ENCODE measurements at regions not wholly inside any gene's neighbourhood (a gene's known extent, or its start where the extent isn't known, plus 50 kb on each side); places are given as distances from the start of the nearest gene placed in this dataset.

- Mint-ChIP-seq H3K27me3 (ENCODE audit: low read depth) (no peaks in the 10 kb centered on the region), H3K27ac (peak overlapping the region; percentile 88 to 90 (median 90)), H3K4me3 (no peak overlapping the region), H3K36me3 (ENCODE audit: low read depth) (peaks cover 8% of the 10 kb centered on the region), H3K9me3 (peaks cover 5% of the 10 kb centered on the region), H3K4me1 (peaks cover 7% of the 10 kb centered on the region)
- TF ChIP-seq CTCF (IDR thresholded peaks at IDR 0.05; ENCODE audit: unreplicated experiment in 3 of 3) = no peak
Observed at GRCh38 chrX:55142206-55142918, 53.5 kb downstream of the PAGE2 start.

- H3K27ac Mint-ChIP-seq = peak overlapping the region; percentile 88 to 90 (median 90)
Observed at GRCh38 chrX:55142919-55143310, 54.1 kb downstream of the PAGE2 start.

GRCh38 chrX:55143621-55144020, 54.8 kb downstream of the PAGE2 start:
- H3K4me3 Mint-ChIP-seq = no peak overlapping the region
- H3K27me3 Mint-ChIP-seq (ENCODE audit: low read depth) = no peaks in the 10 kb centered on the region
- peaks cover 7% of the 10 kb centered on the region for H3K4me1 Mint-ChIP-seq
- H3K9me3 Mint-ChIP-seq = peaks cover 4% of the 10 kb centered on the region
- H3K27ac Mint-ChIP-seq = peak overlapping the region; percentile 88 to 90 (median 90)
- TF ChIP-seq CTCF (IDR thresholded peaks at IDR 0.05; ENCODE audit: unreplicated experiment in 3 of 3) = no peak
- peaks cover 8% of the 10 kb centered on the region for H3K36me3 Mint-ChIP-seq (ENCODE audit: low read depth)

More at GRCh38 chrX:55142919-55143310, 54.1 kb downstream of the PAGE2 start:
- H3K4me1 Mint-ChIP-seq = peaks cover 7% of the 10 kb centered on the region
- peaks cover 8% of the 10 kb centered on the region for H3K36me3 Mint-ChIP-seq (ENCODE audit: low read depth)
- no peak for TF ChIP-seq CTCF (IDR thresholded peaks at IDR 0.05; ENCODE audit: unreplicated experiment in 3 of 3)
- no peaks in the 10 kb centered on the region for H3K27me3 Mint-ChIP-seq (ENCODE audit: low read depth)
- H3K4me3 Mint-ChIP-seq = peak overlapping the region in 2 of 3 experiments; percentile 39 to 42
- peaks cover 5% of the 10 kb centered on the region for H3K9me3 Mint-ChIP-seq

- H3K27me3 Mint-ChIP-seq (ENCODE audit: low read depth) = no peaks in the 10 kb centered on the region
- no peak overlapping the region for H3K4me3 Mint-ChIP-seq
- TF ChIP-seq CTCF (IDR thresholded peaks at IDR 0.05; ENCODE audit: unreplicated experiment in 3 of 3) = no peak
- peaks cover 8% of the 10 kb centered on the region for H3K36me3 Mint-ChIP-seq (ENCODE audit: low read depth)
- H3K27ac Mint-ChIP-seq = peak overlapping the region in 1 of 3 experiments; percentile 79
- peaks cover 7% of the 10 kb centered on the region for H3K4me1 Mint-ChIP-seq
- H3K9me3 Mint-ChIP-seq = no peaks in the 10 kb centered on the region
Observed at GRCh38 chrX:55144697-55145096, 55.9 kb downstream of the PAGE2 start.

- TF ChIP-seq CTCF (IDR thresholded peaks at IDR 0.05; ENCODE audit: unreplicated experiment in 3 of 3) = no peak
- H3K27me3 Mint-ChIP-seq (ENCODE audit: low read depth) = no peaks in the 10 kb centered on the region
- H3K4me3 Mint-ChIP-seq = no peak overlapping the region
- no peaks in the 10 kb centered on the region for H3K9me3 Mint-ChIP-seq
- peak overlapping the region in 1 of 3 experiments; percentile 14 for H3K27ac Mint-ChIP-seq
- H3K4me1 Mint-ChIP-seq = no peaks in the 10 kb centered on the region
- H3K36me3 Mint-ChIP-seq (ENCODE audit: low read depth) = no peaks in the 10 kb centered on the region
Observed at GRCh38 chrX:55149242-55149641, 60.4 kb downstream of the PAGE2 start.

GRCh38 chrX:55151199-55151598, 62.4 kb downstream of the PAGE2 start:
- H3K36me3 Mint-ChIP-seq (ENCODE audit: low read depth) = peaks cover 9% of the 10 kb centered on the region
- H3K4me3 Mint-ChIP-seq = no peak overlapping the region
- H3K9me3 Mint-ChIP-seq = no peaks in the 10 kb centered on the region
- no peak for TF ChIP-seq CTCF (IDR thresholded peaks at IDR 0.05; ENCODE audit: unreplicated experiment in 3 of 3)
- no peaks in the 10 kb centered on the region for H3K27me3 Mint-ChIP-seq (ENCODE audit: low read depth)
- H3K4me1 Mint-ChIP-seq = no peaks in the 10 kb centered on the region
- H3K27ac Mint-ChIP-seq = no peak overlapping the region
